Stimulated activated naive CD4-positive, alpha-beta T cell treated with Interleukin-2 at 50 U/mL for 16 hours (primary cell): ENCODE measurements at regions not wholly inside any gene's neighbourhood (a gene's known extent, or its start where the extent isn't known, plus 50 kb on each side); places are given as distances from the start of the nearest gene placed in this dataset.
A peak's percentile ranks its signal among the peaks of the same experiment; 100 is the strongest.
"Not testable (repeated sequence)": the region's sequence is repeated elsewhere in the genome, so short reads cannot be mapped to it uniquely, and the experiment has no call there.

Source experiments
- DNase-seq: peaks from one replicate; lab custom pipeline; 2025; lab: John Stamatoyannopoulos, UW

DNA sequence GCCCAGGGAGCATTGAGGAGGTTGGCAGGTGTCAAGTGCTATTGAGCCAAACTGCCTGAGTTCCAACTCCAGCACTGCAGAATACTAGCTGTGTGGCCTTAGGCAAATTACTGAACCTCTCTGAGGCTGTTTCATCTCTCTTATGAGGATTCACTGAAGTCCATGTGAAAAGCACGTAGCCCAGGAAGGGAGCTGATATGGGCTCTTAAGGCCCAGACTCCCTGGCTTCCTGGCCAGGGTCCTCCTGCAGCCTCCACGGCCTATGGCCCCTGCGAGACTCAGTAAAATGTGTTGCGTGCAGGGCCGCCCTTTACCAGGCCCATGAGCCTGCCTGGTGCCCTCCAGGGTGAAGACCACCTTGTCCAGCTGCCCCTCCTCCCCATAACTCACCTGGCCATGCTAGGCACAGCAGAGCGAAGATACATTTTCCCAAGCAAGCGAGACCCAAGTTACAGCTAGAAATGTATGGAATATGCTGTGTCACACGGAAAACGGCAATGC is 133.7 kb upstream of the TNRC6C start:
- DNase-seq, result no peak

DNA sequence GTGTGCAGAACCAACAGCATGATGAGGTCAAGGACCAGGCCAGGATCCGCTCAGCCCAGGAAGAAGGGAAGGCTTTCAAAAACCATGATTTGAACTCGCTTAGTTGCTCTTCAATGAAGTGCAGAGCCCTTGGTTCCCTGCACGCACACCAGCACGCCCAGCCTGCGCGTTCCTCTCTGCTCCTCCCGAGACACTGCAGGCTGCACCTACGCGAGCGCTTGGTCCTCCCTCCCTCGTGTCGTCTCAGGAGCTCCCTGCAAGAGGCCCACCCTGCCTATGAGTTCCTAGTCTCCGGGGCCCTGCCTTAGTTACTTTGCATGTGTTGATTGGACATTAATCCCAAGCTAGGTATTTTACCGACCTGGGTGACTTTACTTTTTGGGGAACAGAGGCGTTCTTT is 132.9 kb upstream of the TNRC6C start:
- no peak for DNase-seq

GRCh38 chr17:77826132-77826873 is 132.2 kb upstream of the TNRC6C start:
- no peak for DNase-seq

DNA sequence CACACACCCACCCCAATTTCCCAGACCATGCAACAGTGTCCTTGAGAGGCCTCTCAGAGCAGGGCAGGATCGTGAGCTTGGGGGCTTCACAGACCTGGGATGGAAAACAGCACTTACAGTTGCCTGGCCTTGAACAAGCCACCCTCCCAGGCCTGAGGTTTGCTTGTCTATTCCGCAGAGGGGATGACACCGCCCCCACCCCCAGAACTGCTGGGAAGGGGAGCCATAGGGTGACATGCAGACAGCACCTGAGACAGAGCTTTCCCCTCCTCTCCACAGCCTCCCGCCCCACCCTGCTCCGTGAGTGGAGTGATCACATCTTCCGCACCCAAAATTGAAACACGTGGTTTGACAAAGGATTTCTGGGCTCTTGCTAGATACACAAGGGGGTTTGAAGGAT is 131.5 kb upstream of the TNRC6C start:
- DNase-seq, result no peak

GRCh38 chr17:77827511-77827910 is 131.0 kb upstream of the TNRC6C start:
- no peak for DNase-seq

GRCh38 chr17:77828749-77829539 is 129.6 kb upstream of the TNRC6C start:
- no peak for DNase-seq

GRCh38 chr17:77829843-77830799 is 128.4 kb upstream of the TNRC6C start:
- DNase-seq, result no peak

- DNase-seq, result no peak
These were observed 127.6 kb upstream of the TNRC6C start for GRCh38 chr17:77830816-77831473.

DNA sequence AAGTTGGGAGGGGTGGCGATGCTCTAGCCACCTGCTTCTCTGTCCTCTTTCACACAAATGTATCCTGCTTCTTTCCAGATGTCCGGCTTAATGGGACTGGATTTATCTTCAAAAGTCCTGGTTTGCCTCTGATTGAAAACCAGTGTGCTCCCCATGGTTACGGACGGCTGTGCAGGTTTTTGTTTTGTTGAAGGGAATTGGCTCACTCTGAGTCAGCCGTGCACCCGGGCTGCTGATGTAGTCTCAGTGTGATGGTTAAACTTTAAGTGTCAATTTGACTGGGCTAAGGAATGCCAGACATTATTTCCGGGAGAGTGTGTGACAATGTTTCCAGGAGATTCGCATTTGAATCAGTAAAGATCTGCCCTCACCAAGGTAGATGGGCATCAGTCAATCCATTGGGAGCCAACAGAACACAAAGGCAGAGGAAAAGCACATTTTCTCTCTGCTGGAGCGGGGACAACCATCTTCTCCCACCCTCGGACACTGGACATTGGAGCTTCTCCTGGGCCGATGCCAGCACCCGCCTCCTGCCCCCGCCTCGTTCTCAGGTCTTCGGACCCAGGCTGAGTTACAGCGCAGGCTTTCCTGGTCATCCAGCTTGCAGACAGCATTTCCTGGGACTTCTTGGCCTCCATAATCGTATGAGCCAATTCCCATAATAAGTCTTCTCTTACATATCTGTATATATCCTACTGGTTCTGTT is 126.9 kb upstream of the TNRC6C start:
- no peak for DNase-seq

GRCh38 chr17:77832180-77832560 is 126.3 kb upstream of the TNRC6C start:
- DNase-seq, result no peak

- no peak for DNase-seq
These were observed 124.7 kb upstream of the TNRC6C start for GRCh38 chr17:77833769-77834168.

DNA sequence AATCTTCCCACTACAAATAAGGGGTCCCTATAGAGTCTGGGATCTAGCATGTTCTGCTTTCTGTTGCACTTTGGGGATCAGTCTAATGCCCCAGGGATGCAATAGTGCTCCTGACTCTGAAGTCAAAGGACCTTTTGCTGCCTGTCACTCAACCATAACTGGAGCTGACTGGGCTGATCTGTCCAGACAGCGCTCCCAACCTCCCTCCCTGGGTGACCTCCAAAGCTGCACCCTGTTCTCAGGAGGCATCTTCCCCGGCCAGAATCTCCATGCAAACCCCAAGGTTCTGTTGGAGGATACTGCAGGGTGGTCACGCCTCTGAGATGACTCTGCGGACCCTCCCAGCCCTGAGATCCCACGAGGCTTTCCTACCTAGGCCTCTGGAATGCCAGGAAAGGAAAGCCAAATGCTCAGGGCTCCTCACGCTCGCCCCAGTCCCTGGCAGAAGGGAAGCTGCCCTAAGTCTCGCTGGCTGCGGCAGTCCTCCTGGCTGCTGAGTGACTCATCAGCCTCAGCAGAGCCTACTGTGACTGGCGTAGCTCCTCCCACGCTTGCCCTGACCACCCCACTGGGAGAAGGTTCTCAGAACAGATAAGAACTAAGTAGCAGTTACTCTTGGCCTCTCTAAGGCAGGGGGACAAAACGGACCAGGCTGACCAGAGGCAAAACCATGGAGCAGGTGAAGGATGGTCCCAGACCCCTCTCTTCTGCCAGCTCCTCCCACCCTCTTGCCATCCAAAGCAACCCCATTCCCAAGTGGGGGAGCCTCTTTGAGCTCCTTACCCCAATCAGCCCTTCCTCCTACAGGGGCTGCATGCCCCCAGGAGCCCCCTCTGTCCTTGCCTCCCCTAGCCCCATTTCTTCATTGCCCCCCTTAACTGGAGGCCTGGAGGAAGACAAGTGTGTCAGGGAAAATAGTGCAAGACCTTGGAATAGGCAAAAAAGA is 124.1 kb upstream of the TNRC6C start:
- peak; percentile 73 for DNase-seq

DNA sequence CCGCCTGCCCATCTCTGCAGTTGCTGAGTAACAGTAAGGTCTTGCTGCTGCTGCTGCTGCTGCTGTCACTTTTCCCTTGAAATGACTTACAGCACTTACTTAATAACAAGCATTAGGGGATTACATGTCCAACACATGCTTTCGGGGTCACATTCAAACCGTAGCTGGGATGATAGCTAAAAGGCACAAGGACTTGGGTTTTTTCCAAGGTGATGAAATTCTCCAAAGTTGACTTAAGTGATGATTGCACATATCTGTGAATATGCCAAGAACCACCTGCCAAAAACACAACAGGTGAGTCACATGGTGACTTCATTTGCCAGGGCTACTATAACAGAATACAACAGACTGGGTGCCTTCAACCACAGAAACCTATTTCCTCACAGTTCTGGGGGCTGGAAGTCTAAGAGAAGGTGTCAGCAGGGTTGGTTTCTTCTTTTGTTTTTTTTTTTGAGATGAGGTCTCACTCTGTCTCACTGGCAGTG is 121.9 kb upstream of the TNRC6C start:
- peak; percentile 45 for DNase-seq

- not testable (repeated sequence) for DNase-seq
These were observed 121.4 kb upstream of the TNRC6C start for GRCh38 chr17:77837072-77837471.

DNA sequence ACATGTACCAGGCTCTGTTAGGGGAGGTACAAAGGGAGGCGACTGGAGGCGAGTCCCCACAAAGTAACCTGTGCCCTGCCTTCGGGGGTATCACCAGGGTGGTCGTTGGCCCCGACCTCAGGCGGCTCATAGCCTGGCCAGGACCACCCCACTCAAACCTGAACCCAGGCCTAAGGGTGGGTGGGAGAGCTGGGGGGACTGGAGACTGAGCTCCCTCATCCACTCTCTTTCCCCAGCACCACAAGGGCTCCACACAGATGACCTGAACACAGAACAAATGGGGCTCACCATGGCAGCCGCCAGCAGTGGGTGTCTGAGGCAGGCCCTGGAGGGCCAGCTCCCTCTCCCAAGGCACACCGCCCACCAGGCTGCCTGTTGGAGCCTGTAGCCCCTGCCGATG is 120.6 kb upstream of the TNRC6C start:
- no peak for DNase-seq

GRCh38 chr17:77838748-77839697 is 119.5 kb upstream of the TNRC6C start:
- DNase-seq, result no peak

DNA sequence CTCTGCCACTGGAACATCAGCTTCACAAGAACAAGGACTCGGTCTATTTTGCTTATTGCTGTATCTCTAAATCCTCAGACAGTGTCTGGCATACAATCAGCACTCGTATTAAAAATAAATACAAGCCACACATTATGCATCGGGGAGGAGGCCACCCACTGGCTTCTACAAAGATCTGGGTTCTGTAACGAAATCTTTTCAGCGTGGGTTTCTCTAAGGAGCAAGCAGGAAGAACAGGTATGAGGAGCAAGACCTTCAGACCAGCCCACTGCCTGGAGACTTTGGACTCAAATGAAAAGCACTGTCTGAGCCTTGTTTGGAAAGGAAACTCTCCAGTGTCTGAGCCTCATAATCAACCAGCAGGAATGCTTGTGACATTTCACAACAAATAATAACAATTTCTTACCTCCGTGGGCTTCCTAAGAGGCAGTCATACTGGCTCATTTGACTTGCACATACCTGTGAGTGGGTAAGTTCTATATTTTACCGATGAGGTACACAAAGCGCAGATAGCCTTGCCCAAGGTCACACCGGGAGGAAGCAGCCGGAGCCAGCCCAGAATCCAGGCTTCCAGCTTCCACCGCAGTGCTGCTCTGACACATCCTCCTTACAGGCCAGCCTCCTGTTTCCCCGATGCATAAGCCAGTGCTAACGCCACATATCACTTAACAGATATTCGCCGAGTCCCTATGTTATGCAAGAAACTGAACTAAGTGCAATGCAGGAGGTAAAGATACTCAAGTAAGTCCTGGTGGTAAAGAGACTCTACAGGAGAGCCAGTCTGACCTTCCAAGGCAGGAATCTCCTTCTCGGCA is 118.6 kb upstream of the TNRC6C start:
- DNase-seq, result no peak
